ENCODE measurements at regions not wholly inside any gene's neighbourhood (a gene's known extent, or its start where the extent isn't known, plus 50 kb on each side); places are given as distances from the start of the nearest gene placed in this dataset.

- Mint-ChIP-seq H3K27ac (no peak overlapping the region), H3K4me1 (ENCODE audit: unreplicated experiment) (no peaks in the 10 kb centered on the region), H3K9me3 (no peaks in the 10 kb centered on the region), H3K4me3 (no peak overlapping the region), H3K27me3 (peaks cover 26% of the 10 kb centered on the region), H3K36me3 (no peaks in the 10 kb centered on the region)
- no peak for TF ChIP-seq CTCF (conservative IDR thresholded peaks at IDR 0.05)
- DNase-seq (ENCODE audit: extremely low spot score, unreplicated experiment), result no peak
These were observed 202.4 kb downstream of the ARL6IP6 start for GRCh38 chr2:152920846-152921245.

GRCh38 chr2:152910970-152911369, 192.6 kb downstream of the ARL6IP6 start:
- Mint-ChIP-seq H3K27me3 (peaks cover 4% of the 10 kb centered on the region), H3K4me1 (ENCODE audit: unreplicated experiment) (no peaks in the 10 kb centered on the region), H3K4me3 (no peak overlapping the region), H3K27ac (no peak overlapping the region), H3K9me3 (no peaks in the 10 kb centered on the region), H3K36me3 (no peaks in the 10 kb centered on the region)
- TF ChIP-seq CTCF (conservative IDR thresholded peaks at IDR 0.05), result no peak
- DNase-seq (ENCODE audit: extremely low spot score, unreplicated experiment), result no peak

- no peaks in the 10 kb centered on the region for H3K9me3 Mint-ChIP-seq
- no peaks in the 10 kb centered on the region for H3K36me3 Mint-ChIP-seq
- no peak for DNase-seq (ENCODE audit: extremely low spot score, unreplicated experiment)
- no peak overlapping the region for H3K27ac Mint-ChIP-seq
- TF ChIP-seq CTCF (conservative IDR thresholded peaks at IDR 0.05), result no peak
- H3K27me3 Mint-ChIP-seq, result peaks cover 6% of the 10 kb centered on the region
- H3K4me3 Mint-ChIP-seq, result no peak overlapping the region
- no peaks in the 10 kb centered on the region for H3K4me1 Mint-ChIP-seq (ENCODE audit: unreplicated experiment)
These were observed 188.6 kb downstream of the ARL6IP6 start for GRCh38 chr2:152907046-152907445.

- Mint-ChIP-seq H3K27me3 (peaks cover 18% of the 10 kb centered on the region), H3K4me1 (ENCODE audit: unreplicated experiment) (peaks cover 5% of the 10 kb centered on the region), H3K4me3 (no peak overlapping the region), H3K36me3 (no peaks in the 10 kb centered on the region), H3K27ac (no peak overlapping the region), H3K9me3 (no peaks in the 10 kb centered on the region)
- no peak for TF ChIP-seq CTCF (conservative IDR thresholded peaks at IDR 0.05)
- no peak for DNase-seq (ENCODE audit: extremely low spot score, unreplicated experiment)
These were observed 175.6 kb downstream of the ARL6IP6 start for GRCh38 chr2:152894051-152894450.

- Mint-ChIP-seq H3K4me1 (ENCODE audit: unreplicated experiment) (peaks cover 5% of the 10 kb centered on the region), H3K36me3 (no peaks in the 10 kb centered on the region), H3K9me3 (no peaks in the 10 kb centered on the region), H3K27ac (no peak overlapping the region), H3K4me3 (no peak overlapping the region), H3K27me3 (peaks cover 26% of the 10 kb centered on the region)
- no peak for TF ChIP-seq CTCF (conservative IDR thresholded peaks at IDR 0.05)
- DNase-seq (ENCODE audit: extremely low spot score, unreplicated experiment), result no peak
These were observed 172.3 kb downstream of the ARL6IP6 start for GRCh38 chr2:152890736-152891135.

- TF ChIP-seq CTCF (conservative IDR thresholded peaks at IDR 0.05), result no peak
- no peaks in the 10 kb centered on the region for H3K4me1 Mint-ChIP-seq (ENCODE audit: unreplicated experiment)
- H3K27me3 Mint-ChIP-seq, result peaks cover 18% of the 10 kb centered on the region
- H3K9me3 Mint-ChIP-seq, result no peaks in the 10 kb centered on the region
- H3K4me3 Mint-ChIP-seq, result no peak overlapping the region
- no peak for DNase-seq (ENCODE audit: extremely low spot score, unreplicated experiment)
- no peaks in the 10 kb centered on the region for H3K36me3 Mint-ChIP-seq
- H3K27ac Mint-ChIP-seq, result no peak overlapping the region
These were observed 165.6 kb downstream of the ARL6IP6 start for GRCh38 chr2:152883951-152884487.

All from type B pancreatic cell (in vitro differentiated cells).